ENCODE measurements at regions not wholly inside any gene's neighbourhood (a gene's known extent, or its start where the extent isn't known, plus 50 kb on each side); places are given as distances from the start of the nearest gene placed in this dataset.

DNA sequence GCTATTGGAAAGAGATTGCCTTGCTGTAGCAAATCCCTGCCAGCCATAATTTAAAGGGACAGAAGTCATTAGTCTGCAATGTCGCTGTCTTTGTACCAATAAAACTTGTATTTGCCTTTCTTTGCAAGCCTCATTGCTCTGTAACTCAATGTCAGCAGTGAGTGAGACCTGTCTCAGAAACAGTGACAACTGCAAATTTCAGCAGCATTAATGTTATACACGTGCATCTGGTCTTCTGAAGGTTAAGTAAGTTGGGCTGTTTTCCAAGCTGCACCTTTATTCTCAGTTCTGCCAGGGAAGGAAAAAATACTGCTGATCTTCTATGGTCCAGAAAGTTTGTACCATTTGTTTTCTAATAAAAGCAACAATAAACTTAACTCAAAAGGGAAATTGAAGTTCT, 543.1 kb downstream of the TRIML1 start:
- TF ChIP-seq EP300 (IDR thresholded peaks at IDR 0.05) (no peak), POLR2A (IDR thresholded peaks at IDR 0.05) (no peak), CTCF (IDR thresholded peaks at IDR 0.05) (no peak)
